ENCODE measurements at regions not wholly inside any gene's neighbourhood (a gene's known extent, or its start where the extent isn't known, plus 50 kb on each side); places are given as distances from the start of the nearest gene placed in this dataset.
"Not testable (repeated sequence)": the region's sequence is repeated elsewhere in the genome, so short reads cannot be mapped to it uniquely, and the experiment has no call there.

GRCh38 chr21:17738176-17738953 is 80.8 kb downstream of the C21orf91 start:
- no peak for DNase-seq (ENCODE audit: low read depth in 4 of 4, low spot score in 3 of 4)

- no peak for DNase-seq (ENCODE audit: low read depth in 4 of 4, low spot score in 3 of 4)
Observed at GRCh38 chr21:17736072-17736471, 83.1 kb downstream of the C21orf91 start.

- DNase-seq (ENCODE audit: low read depth in 4 of 4, low spot score in 3 of 4) = no peak
Observed at GRCh38 chr21:17733209-17733608, 85.9 kb downstream of the C21orf91 start.

- no peak for DNase-seq (ENCODE audit: low read depth in 4 of 4, low spot score in 3 of 4)
Observed at GRCh38 chr21:17732306-17732705, 86.8 kb downstream of the C21orf91 start.

GRCh38 chr21:17731554-17731953 is 87.6 kb downstream of the C21orf91 start:
- no peak for DNase-seq (ENCODE audit: low read depth in 4 of 4, low spot score in 3 of 4)

GRCh38 chr21:17730782-17731181 is 88.4 kb downstream of the C21orf91 start:
- DNase-seq (ENCODE audit: low read depth in 4 of 4, low spot score in 3 of 4) = no peak

GRCh38 chr21:17729455-17729854 is 89.7 kb downstream of the C21orf91 start:
- no peak for DNase-seq (ENCODE audit: low read depth in 4 of 4, low spot score in 3 of 4)

- no peak for DNase-seq (ENCODE audit: low read depth in 4 of 4, low spot score in 3 of 4)
Observed at GRCh38 chr21:17727361-17727760, 91.8 kb downstream of the C21orf91 start.

GRCh38 chr21:17726047-17726829 is 92.9 kb downstream of the C21orf91 start:
- DNase-seq (ENCODE audit: low read depth in 4 of 4, low spot score in 3 of 4) = no peak

GRCh38 chr21:17725339-17725738 is 93.8 kb downstream of the C21orf91 start:
- no peak for DNase-seq (ENCODE audit: low read depth in 4 of 4, low spot score in 3 of 4)

- DNase-seq (ENCODE audit: low read depth in 4 of 4, low spot score in 3 of 4) = no peak
Observed at GRCh38 chr21:17712887-17713286, 100.2 kb upstream of the BTG3 start.

GRCh38 chr21:17711896-17712295 is 99.2 kb upstream of the BTG3 start:
- DNase-seq (ENCODE audit: low read depth in 4 of 4, low spot score in 3 of 4) = no peak

GRCh38 chr21:17709266-17709611 is 96.5 kb upstream of the BTG3 start:
- DNase-seq (ENCODE audit: low read depth in 4 of 4, low spot score in 3 of 4) = no peak

GRCh38 chr21:17708522-17709265 is 96.0 kb upstream of the BTG3 start:
- DNase-seq (ENCODE audit: low read depth in 4 of 4, low spot score in 3 of 4) = no peak

GRCh38 chr21:17699524-17700189 is 87.0 kb upstream of the BTG3 start:
- no peak for DNase-seq (ENCODE audit: low read depth in 4 of 4, low spot score in 3 of 4)

GRCh38 chr21:17697473-17697872 is 84.8 kb upstream of the BTG3 start:
- no peak for DNase-seq (ENCODE audit: low read depth in 4 of 4, low spot score in 3 of 4)

GRCh38 chr21:17694416-17694815 is 81.7 kb upstream of the BTG3 start:
- not testable (repeated sequence) for DNase-seq (ENCODE audit: low read depth in 4 of 4, low spot score in 3 of 4)

GRCh38 chr21:17693801-17694200 is 81.1 kb upstream of the BTG3 start:
- no peak for DNase-seq (ENCODE audit: low read depth in 4 of 4, low spot score in 3 of 4)

GRCh38 chr21:17690078-17690494 is 77.4 kb upstream of the BTG3 start:
- DNase-seq (ENCODE audit: low read depth in 4 of 4, low spot score in 3 of 4) = no peak

GRCh38 chr21:17688912-17689874 is 76.5 kb upstream of the BTG3 start:
- DNase-seq (ENCODE audit: low read depth in 4 of 4, low spot score in 3 of 4) = peak in 2 of 4 donors; percentile 28 to 33
